A673 (cell line): ENCODE measurements at regions not wholly inside any gene's neighbourhood (a gene's known extent, or its start where the extent isn't known, plus 50 kb on each side); places are given as distances from the start of the nearest gene placed in this dataset.

ENCODE experiments used
- EZH2 ChIP-seq: fragments of 200-600 bp; sonication (generic); IDR thresholded peaks from 2 replicates; pipeline ENCODE4 v1.6.1; 2017; ENCODE audit warnings: borderline replicate concordance, low read depth, mild to moderate bottlenecking, mixed read lengths, antibody characterized with exemption, low read length; ENCODE audit not compliant: poor library complexity, severe bottlenecking
- TF ChIP-seq, protein P1 (sequence below): fragments of 300-800, 200-600 bp; sonication (generic); conservative IDR thresholded peaks from 2 replicates; pipeline ENCODE4 v1.5.1; 2017; ENCODE audit warnings: low read depth, mild to moderate bottlenecking, antibody characterized with exemption, low read length, moderate library complexity, mixed read lengths

DNA sequence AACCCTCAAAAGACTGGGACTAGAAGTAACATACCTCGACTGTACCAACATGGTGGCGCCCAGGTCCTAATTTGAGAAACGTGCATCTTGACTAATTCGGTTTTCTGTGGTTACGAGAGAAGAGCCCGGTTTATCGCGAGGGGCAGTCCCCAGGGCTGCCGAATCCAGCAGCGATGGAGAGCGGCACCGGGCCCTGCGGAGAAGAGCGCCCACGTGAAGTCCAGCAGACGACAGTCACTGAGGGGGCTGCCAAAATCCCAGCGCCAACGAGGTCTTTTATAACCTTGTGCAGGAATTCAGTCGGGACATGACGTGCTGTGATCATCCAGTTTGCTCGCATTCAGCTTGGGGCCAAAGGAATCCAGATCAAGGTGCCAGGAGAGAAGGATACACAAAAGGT lies 187.5 kb upstream of the SLITRK2 start:
- TF ChIP-seq, protein P1, sequence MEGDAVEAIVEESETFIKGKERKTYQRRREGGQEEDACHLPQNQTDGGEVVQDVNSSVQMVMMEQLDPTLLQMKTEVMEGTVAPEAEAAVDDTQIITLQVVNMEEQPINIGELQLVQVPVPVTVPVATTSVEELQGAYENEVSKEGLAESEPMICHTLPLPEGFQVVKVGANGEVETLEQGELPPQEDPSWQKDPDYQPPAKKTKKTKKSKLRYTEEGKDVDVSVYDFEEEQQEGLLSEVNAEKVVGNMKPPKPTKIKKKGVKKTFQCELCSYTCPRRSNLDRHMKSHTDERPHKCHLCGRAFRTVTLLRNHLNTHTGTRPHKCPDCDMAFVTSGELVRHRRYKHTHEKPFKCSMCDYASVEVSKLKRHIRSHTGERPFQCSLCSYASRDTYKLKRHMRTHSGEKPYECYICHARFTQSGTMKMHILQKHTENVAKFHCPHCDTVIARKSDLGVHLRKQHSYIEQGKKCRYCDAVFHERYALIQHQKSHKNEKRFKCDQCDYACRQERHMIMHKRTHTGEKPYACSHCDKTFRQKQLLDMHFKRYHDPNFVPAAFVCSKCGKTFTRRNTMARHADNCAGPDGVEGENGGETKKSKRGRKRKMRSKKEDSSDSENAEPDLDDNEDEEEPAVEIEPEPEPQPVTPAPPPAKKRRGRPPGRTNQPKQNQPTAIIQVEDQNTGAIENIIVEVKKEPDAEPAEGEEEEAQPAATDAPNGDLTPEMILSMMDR, result no peak
- no peak for TF ChIP-seq EZH2
